ENCODE measurements at regions not wholly inside any gene's neighbourhood (a gene's known extent, or its start where the extent isn't known, plus 50 kb on each side); places are given as distances from the start of the nearest gene placed in this dataset.

- TF ChIP-seq POLR2AphosphoS5 (IDR thresholded peaks at IDR 0.05; ENCODE audit: low read depth, low read length), result no peak
- no peak for TF ChIP-seq POLR2A (IDR thresholded peaks at IDR 0.05; ENCODE audit: low read depth, low read length)
These were observed 327.7 kb upstream of the ZNF804A start for GRCh38 chr2:184270660-184271059.
